ENCODE measurements at regions not wholly inside any gene's neighbourhood (a gene's known extent, or its start where the extent isn't known, plus 50 kb on each side); places are given as distances from the start of the nearest gene placed in this dataset.
"Not testable (repeated sequence)": the region's sequence is repeated elsewhere in the genome, so short reads cannot be mapped to it uniquely, and the experiment has no call there.

GRCh38 chr14:40354754-40355153, 922.5 kb upstream of the FBXO33 start:
- H3K4me3 ChIP-seq (ENCODE audit: control insufficient read depth, low read depth, low read length), result no peak overlapping the region
- TF ChIP-seq, protein P1, sequence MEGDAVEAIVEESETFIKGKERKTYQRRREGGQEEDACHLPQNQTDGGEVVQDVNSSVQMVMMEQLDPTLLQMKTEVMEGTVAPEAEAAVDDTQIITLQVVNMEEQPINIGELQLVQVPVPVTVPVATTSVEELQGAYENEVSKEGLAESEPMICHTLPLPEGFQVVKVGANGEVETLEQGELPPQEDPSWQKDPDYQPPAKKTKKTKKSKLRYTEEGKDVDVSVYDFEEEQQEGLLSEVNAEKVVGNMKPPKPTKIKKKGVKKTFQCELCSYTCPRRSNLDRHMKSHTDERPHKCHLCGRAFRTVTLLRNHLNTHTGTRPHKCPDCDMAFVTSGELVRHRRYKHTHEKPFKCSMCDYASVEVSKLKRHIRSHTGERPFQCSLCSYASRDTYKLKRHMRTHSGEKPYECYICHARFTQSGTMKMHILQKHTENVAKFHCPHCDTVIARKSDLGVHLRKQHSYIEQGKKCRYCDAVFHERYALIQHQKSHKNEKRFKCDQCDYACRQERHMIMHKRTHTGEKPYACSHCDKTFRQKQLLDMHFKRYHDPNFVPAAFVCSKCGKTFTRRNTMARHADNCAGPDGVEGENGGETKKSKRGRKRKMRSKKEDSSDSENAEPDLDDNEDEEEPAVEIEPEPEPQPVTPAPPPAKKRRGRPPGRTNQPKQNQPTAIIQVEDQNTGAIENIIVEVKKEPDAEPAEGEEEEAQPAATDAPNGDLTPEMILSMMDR (IDR thresholded peaks at IDR 0.05; ENCODE audit: control insufficient read depth, insufficient read depth, low read depth, low read length, missing control alignments), result no peak
- DNase-seq (ENCODE audit: low read depth), result no peak

DNA sequence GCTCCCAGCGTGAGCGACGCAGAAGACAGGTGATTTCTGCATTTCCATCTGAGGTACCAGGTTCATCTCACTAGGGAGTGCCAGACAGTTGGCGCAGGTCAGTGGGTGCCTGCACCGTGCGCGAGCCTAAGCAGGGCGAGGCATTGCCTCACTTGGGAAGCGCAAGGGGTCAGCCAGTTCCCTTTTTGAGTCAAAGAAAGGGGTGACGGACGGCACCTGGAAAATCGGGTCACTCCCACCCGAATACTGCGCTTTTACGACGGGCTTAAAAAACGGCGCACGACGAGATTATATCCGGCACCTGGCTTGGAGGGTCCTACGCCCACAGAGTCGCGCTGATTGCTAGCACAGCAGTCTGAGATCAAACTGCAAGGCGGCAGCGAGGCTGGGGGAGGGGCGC, 915.9 kb upstream of the FBXO33 start:
- not testable (repeated sequence) for H3K4me3 ChIP-seq (ENCODE audit: control insufficient read depth, low read depth, low read length); DNase-seq (ENCODE audit: low read depth)

DNA sequence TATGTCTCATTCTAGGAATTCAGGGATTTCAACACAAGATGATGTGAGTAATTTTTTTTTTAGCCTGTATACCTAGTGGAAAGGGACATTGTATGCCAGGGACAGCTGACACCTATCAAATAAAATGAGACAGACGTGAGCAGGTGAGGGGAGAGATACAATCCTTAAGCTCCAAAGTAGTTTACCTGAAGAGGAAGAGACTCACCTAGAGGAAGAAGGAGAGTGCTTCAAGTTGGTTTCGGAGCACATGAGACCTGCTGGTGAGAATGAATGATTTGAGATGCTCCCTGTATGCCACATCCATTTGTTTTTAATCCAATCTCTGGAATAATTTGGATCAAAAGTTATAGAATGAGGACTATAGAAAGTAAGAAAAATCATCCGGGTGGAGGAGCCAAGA, 915.4 kb upstream of the FBXO33 start:
- no peak for DNase-seq (ENCODE audit: low read depth)
- TF ChIP-seq, protein P1 (IDR thresholded peaks at IDR 0.05; ENCODE audit: control insufficient read depth, insufficient read depth, low read depth, low read length, missing control alignments), result no peak
- no peak overlapping the region for H3K4me3 ChIP-seq (ENCODE audit: control insufficient read depth, low read depth, low read length)

GRCh38 chr14:40346275-40346674, 914.0 kb upstream of the FBXO33 start:
- H3K4me3 ChIP-seq (ENCODE audit: control insufficient read depth, low read depth, low read length), result no peak overlapping the region
- TF ChIP-seq, protein P1 (IDR thresholded peaks at IDR 0.05; ENCODE audit: control insufficient read depth, insufficient read depth, low read depth, low read length, missing control alignments), result no peak
- DNase-seq (ENCODE audit: low read depth), result no peak

GRCh38 chr14:40345334-40345733, 913.1 kb upstream of the FBXO33 start:
- no peak overlapping the region for H3K4me3 ChIP-seq (ENCODE audit: control insufficient read depth, low read depth, low read length)
- DNase-seq (ENCODE audit: low read depth), result no peak
- TF ChIP-seq, protein P1 (IDR thresholded peaks at IDR 0.05; ENCODE audit: control insufficient read depth, insufficient read depth, low read depth, low read length, missing control alignments), result no peak

DNA sequence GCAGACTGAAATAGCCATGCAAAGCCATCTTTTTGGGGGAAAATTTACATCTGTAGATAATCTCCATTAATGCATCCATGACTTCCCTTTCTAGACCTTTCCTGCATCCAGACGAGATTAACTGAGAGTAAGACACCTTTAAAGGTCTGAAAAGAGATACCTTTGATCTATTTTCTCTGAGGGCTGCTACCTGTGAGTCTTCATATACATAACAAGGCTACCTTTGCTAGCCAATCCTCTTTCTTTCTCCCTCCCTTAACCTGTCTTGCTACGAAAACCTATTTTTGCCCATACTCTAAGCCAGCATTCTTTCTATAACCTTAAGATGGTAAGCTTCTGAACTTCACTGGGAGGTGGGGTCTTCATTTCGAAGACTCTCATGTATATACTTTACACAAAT, 908.5 kb upstream of the FBXO33 start:
- no peak overlapping the region for H3K4me3 ChIP-seq (ENCODE audit: control insufficient read depth, low read depth, low read length)
- TF ChIP-seq, protein P1 (IDR thresholded peaks at IDR 0.05; ENCODE audit: control insufficient read depth, insufficient read depth, low read depth, low read length, missing control alignments), result no peak
- DNase-seq (ENCODE audit: low read depth), result no peak

DNA sequence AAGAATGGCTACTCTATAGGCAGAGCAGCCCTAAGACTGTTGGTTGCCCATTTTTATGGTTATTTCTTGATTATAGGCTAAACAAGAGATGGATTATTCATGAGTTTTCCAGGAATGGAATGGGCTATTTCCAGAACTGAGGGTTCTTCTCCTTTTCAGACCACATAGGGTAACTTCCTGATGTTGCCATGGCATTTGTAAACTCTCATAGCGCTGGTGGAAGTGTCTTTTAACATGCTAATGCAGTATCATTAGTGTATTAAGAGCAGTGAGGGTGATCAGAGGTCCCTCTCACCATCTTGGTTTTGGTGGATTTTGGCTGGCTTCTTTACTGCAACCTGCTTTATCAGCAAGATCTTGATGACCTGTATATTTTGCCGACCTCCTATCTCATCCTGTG, 904.6 kb upstream of the FBXO33 start:
- H3K4me3 ChIP-seq (ENCODE audit: control insufficient read depth, low read depth, low read length), result no peak overlapping the region
- no peak for DNase-seq (ENCODE audit: low read depth)
- TF ChIP-seq, protein P1 (IDR thresholded peaks at IDR 0.05; ENCODE audit: control insufficient read depth, insufficient read depth, low read depth, low read length, missing control alignments), result no peak

DNA sequence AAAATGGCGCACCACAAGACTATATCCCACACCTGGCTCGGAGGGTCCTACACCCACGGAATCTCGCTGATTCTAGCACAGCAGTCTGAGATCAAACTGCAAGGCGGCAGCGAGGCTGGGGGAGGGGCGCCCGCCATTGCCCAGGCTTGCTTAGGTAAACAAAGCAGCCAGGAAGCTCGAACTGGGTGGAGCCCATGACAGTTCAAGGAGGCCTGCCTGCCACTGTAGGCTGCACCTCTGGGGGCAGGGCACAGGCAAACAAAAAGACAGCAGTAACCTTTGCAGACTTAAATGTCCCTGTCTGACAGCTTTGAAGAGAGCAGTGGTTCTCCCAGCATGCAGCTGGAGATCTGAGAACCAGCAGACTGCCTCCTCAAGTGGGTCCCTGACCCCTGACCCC, 894.3 kb upstream of the FBXO33 start:
- H3K4me3 ChIP-seq (ENCODE audit: control insufficient read depth, low read depth, low read length); DNase-seq (ENCODE audit: low read depth): not testable (repeated sequence)

All from AG09309 (cell line).